Prostate gland (tissue), 2 donors: ENCODE measurements at regions not wholly inside any gene's neighbourhood (a gene's known extent, or its start where the extent isn't known, plus 50 kb on each side); places are given as distances from the start of the nearest gene placed in this dataset.

ENCODE experiments used
- DNase-seq: peaks from one replicate; pipeline ENCODE4 v3.0.0-alpha.2; 2019; ENCODE audit warnings: low spot score
- H3K27ac ChIP-seq, 2 donors: fragments of 200-600 bp; sonication (generic); 2 replicates each; pipeline ENCODE4 v1.5.1; 2017 to 2019
- H3K27me3 ChIP-seq: fragments of 200-600 bp; sonication (generic); replicated peaks from 2 replicates; pipeline ENCODE4 v1.5.1; 2019; ENCODE audit not compliant: insufficient read depth
- H3K36me3 ChIP-seq, 2 donors: fragments of 200-600 bp; sonication (generic); 1 replicate in 1 of 2; 2 replicates in 1 of 2; pipeline versions ENCODE4 v1.5.1 to v1.8.1; 2017 to 2019
- H3K4me1 ChIP-seq: fragments of 200-600 bp; sonication (generic); replicated peaks from 2 replicates; pipeline ENCODE4 v1.5.1; 2019
- H3K4me3 ChIP-seq, 2 donors: fragments of 200-600 bp; sonication (generic); 2 replicates each; pipeline ENCODE4 v1.5.1; 2017 to 2019
- H3K9me3 ChIP-seq: fragments of 200-600 bp; sonication (generic); 2 replicates; pipeline ENCODE4 v1.5.1; 2017
- CTCF ChIP-seq, 4 experiments: fragments of 200-600 bp in 2 of 4; fragments of 450-650 bp in 2 of 4; sonication (generic) in 2 of 4; IDR thresholded peaks; 1 replicate in 3 of 4; 2 replicates in 1 of 4; pipeline ENCODE4 v1.5.1; 2016 to 2019; ENCODE audit warnings: antibody characterized with exemption in 4 of 4, mild to moderate bottlenecking in 2 of 4, moderate library complexity in 2 of 4
- POLR2A ChIP-seq: fragments of 450-650 bp; IDR thresholded peaks from one replicate; pipeline ENCODE4 v1.6.1; 2016; ENCODE audit warnings: antibody characterized with exemption, mild to moderate bottlenecking
- POLR2AphosphoS5 ChIP-seq: sonication (generic); formaldehyde crosslinking; IDR thresholded peaks from one replicate; pipeline ENCODE4 v1.6.1; 2017; ENCODE audit warnings: antibody characterized with exemption
- WGBS: methylation state at CpG from one replicate; pipeline ENCODE4 v1.1.5; 2018; 5-methylcytosine and 5-hydroxymethylcytosine counted together
- intact Hi-C: fragments of 100-400 bp; cut with DNase I; formaldehyde crosslinking; loops from one replicate; pipeline ENCODE4 v1.14.2; 2022

GRCh38 chr4:53790286-53790685 is 199.0 kb upstream of the LNX1 start:
- intact Hi-C loops: no loop called here
- no peak for DNase-seq
- Histone ChIP-seq H3K4me1 (no peaks in the 10 kb centered on the region), H3K36me3 (no peaks in the 10 kb centered on the region), H3K27me3 (no peaks in the 10 kb centered on the region), H3K4me3 (no peak overlapping the region), H3K27ac (no peak overlapping the region), H3K9me3 (no peaks in the 10 kb centered on the region)
- TF ChIP-seq POLR2AphosphoS5: no peak
- no peak for TF ChIP-seq CTCF (IDR thresholded peaks at IDR 0.05)
- no peak for TF ChIP-seq POLR2A

- H3K27me3 ChIP-seq: no peaks in the 10 kb centered on the region
- H3K9me3 ChIP-seq: no peaks in the 10 kb centered on the region
- 89% methylated on average over 3 of the region's 3 CpGs for WGBS
- DNase-seq: no peak
- no peak overlapping the region for H3K27ac ChIP-seq
- intact Hi-C loops: no loop called here
- TF ChIP-seq CTCF (IDR thresholded peaks at IDR 0.05): no peak
- TF ChIP-seq POLR2AphosphoS5: no peak
- no peak for TF ChIP-seq POLR2A
- no peak overlapping the region for H3K4me3 ChIP-seq
- no peaks in the 10 kb centered on the region for H3K36me3 ChIP-seq
- H3K4me1 ChIP-seq: no peaks in the 10 kb centered on the region
Observed at GRCh38 chr4:53788621-53789020, 197.3 kb upstream of the LNX1 start.

GRCh38 chr4:53788011-53788410 is 196.7 kb upstream of the LNX1 start:
- no peaks in the 10 kb centered on the region for H3K36me3 ChIP-seq
- no peak overlapping the region for H3K4me3 ChIP-seq
- TF ChIP-seq POLR2A (no peak), POLR2AphosphoS5 (no peak), CTCF (IDR thresholded peaks at IDR 0.05) (no peak)
- no peak for DNase-seq
- 93% methylated on average over 3 of the region's 3 CpGs for WGBS
- no peaks in the 10 kb centered on the region for H3K9me3 ChIP-seq
- intact Hi-C loops: no loop called here
- no peaks in the 10 kb centered on the region for H3K4me1 ChIP-seq
- H3K27me3 ChIP-seq: no peaks in the 10 kb centered on the region
- no peak overlapping the region for H3K27ac ChIP-seq

- 42% methylated on average over 4 of the region's 4 CpGs for WGBS
Observed at GRCh38 chr4:53786632-53787031, 195.3 kb upstream of the LNX1 start.

GRCh38 chr4:53785996-53786395 is 194.7 kb upstream of the LNX1 start:
- WGBS: 75% methylated on average over 6 of the region's 6 CpGs
- TF ChIP-seq POLR2AphosphoS5: no peak
- no peak for TF ChIP-seq CTCF (IDR thresholded peaks at IDR 0.05)
- TF ChIP-seq POLR2A: no peak
- Histone ChIP-seq H3K27me3 (no peaks in the 10 kb centered on the region), H3K9me3 (no peaks in the 10 kb centered on the region), H3K36me3 (no peaks in the 10 kb centered on the region), H3K4me1 (no peaks in the 10 kb centered on the region), H3K27ac (no peak overlapping the region), H3K4me3 (no peak overlapping the region)
- intact Hi-C loops: no loop called here
- DNase-seq: no peak

More at GRCh38 chr4:53786632-53787031, 195.3 kb upstream of the LNX1 start:
- H3K4me1 ChIP-seq: no peaks in the 10 kb centered on the region
- no peak for DNase-seq
- H3K27ac ChIP-seq: no peak overlapping the region
- no peaks in the 10 kb centered on the region for H3K27me3 ChIP-seq
- H3K36me3 ChIP-seq: no peaks in the 10 kb centered on the region
- intact Hi-C loops: no loop called here
- H3K4me3 ChIP-seq: no peak overlapping the region
- TF ChIP-seq POLR2AphosphoS5 (no peak), POLR2A (no peak), CTCF (IDR thresholded peaks at IDR 0.05) (no peak)
- no peaks in the 10 kb centered on the region for H3K9me3 ChIP-seq
